HG03103 (cell line): ENCODE measurements at regions not wholly inside any gene's neighbourhood (a gene's known extent, or its start where the extent isn't known, plus 50 kb on each side); places are given as distances from the start of the nearest gene placed in this dataset.

ENCODE experiments used
- ATAC-seq: cut with Tn5 transposase; IDR thresholded peaks from one replicate; pipeline ENCODE4 v1.9.1; 2021; ENCODE audit warnings: low read depth; ENCODE audit not compliant: unreplicated experiment

DNA sequence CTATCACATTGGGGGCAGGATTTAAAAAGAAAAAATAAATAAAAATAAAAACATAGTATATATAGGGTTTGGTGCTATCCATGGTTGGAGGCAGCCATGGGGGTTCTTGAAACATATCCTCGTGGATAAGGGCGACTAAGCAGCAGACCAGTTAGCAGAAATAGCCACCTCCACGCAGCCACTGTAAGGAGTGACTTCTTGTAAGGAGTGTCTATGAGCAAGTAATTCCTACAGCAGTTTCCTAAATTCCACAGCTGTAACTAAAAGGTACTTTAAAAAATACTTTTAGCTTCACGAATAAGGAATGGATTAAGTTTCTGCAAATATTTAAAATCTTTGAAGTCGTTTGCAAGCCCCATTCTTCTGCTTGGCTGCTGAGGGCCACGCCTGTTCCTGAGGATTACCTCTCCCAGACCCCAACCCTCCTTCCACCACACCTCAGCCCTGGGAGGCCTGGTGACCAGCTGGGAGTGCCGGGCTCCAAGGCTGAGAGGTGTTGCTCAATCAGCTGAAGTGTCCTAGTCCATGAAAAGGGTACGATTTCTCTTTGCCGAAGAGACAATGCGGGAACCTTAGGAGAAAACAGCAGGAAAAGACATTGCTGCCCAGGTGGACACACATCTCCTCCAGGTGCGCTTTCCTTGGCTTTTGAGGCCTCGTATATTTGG lies 115.3 kb downstream of the ADSS2 start:
- ATAC-seq, result no peak

- ATAC-seq, result no peak
Measured at GRCh38 chr1:244337839-244338238, 113.9 kb downstream of the ADSS2 start.

DNA sequence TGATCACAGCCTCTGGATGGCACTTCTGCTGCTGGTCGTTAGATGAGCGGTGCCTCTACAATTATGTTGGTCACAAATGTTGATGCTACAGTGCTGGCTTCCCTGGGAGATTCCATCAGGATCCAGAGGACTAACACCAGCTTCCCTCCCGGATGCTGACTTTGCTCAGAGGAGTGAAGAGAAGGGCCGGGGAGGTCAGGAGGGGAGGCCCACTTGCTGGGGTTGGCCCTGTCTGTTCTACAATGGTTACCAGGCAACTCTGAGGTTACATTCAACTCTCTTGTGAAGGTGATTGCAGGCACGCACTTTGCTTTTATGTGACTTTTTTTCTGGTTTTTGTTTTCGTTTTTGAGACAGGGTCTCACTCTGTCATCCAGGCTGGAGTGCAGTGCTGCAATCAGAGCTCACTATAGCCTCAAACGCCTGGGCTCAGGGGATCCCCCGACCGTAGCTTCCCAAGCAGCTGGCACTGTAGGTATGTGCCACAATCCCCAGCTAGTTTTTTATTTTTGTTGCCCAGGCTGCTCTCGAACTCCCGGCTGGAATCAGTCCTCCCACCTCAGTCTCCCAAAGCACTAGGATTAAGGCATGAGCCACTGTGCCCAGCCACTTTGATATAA lies 112.5 kb downstream of the ADSS2 start:
- ATAC-seq, result no peak

DNA sequence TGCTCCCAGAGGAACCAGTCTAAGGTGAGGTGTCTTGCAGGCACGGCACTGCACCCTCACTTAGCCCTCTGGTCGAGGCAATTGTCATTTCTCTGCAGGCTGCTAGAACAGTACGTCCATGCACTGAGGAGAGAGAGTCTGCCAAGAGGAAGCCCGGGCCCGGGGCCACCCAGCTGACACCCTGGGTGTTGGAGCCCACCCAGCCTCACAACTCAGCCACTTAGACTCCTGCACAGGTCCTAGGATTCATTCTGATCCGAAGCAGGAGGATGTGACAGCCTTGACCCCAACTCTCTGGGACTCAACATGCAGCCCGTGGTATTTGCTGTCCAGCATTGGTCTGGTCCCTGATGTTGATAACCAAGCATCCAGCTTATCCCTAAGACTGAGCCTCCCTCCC lies 111.9 kb downstream of the ADSS2 start:
- ATAC-seq, result no peak

- no peak for ATAC-seq
Measured at GRCh38 chr1:244340396-244340795, 111.3 kb downstream of the ADSS2 start.

- peak; percentile 58 for ATAC-seq
Measured at GRCh38 chr1:244341455-244342450, 110.0 kb downstream of the ADSS2 start.

DNA sequence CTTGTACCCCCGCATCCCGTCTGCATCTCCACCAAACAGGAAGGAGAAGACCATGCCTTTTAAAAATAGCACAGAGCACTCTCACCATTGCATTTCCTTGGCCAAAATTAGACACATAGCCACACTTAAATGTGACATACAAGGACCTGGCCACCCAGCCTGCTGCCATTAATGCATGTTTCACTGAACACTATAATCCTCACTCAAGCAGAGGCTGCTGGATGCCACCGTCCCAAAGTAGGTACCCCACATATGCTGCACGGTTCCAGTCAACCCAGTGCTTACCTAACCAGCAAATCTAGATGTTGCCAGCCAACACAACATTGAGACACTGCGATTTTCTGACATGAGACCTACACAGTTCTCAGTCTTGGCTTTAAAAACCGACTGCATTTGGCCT lies 107.7 kb downstream of the ADSS2 start:
- ATAC-seq, result no peak

DNA sequence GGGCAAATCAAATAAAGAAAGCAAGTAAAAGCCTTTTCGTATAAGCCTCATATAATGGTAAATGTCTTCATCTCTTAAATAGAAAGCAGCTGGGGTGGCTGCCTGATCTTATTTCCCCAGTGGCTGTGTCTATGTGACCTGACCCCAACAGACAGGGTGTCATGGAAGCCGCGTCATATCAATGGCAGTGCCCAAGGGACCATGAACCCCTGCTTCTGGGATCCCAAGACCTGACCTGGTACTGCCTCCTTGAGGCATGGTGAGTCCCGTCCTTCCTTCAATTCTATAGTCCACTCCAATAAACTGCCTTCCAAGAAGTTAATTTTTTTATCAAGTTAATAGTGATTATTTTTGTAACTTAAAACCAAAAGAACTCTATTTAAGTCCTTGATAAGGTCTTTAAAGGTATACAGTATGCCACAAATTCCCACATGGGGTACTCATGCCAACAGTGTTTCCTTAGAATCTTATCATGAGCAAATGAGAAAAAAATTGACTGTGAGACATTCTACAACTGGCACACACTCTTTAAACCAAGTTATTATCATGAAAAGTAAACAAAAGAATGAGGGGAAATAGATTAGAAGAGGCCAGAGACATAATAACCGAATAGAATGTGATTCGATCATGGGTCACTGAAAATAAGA lies 104.6 kb downstream of the ADSS2 start:
- no peak for ATAC-seq

DNA sequence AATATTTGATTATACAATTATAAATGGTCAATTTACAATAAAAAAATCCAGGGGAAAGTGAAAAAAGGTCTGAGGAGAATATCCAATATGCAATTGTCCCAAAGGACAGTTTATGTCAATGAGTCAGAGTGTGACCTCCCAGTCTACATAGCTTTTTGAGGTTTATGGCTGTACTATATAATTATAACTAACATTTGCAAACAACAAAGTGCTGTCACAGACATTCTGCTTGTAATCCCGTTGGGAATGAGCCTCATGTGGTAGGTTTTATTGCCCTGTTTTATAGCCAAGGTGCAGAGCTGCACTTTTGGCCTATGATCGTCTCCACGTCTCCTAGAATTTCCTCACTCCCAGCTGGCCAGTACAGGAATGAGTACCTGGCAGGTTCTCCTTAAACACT lies 103.8 kb downstream of the ADSS2 start:
- ATAC-seq, result no peak

DNA sequence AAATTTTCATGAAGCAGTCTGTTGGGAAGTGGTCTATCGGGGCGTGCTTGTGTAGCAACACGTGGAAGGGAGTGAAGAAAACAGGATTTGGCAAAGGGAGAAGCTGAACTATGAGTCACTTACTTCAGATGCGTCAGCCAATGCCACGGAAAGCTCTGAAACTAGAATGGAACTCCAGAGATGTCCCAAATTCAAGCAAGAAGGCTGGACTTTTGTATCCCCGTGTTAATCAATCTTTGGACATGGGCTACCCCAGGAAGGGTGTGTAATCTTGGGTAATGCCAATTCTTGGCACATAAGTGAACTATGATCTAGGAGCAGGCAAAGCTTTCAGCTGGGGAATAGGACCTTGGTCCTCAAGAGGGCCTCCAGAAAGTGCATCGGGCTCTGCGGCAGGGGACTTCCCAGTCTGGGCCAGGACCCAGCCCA lies 102.6 kb downstream of the ADSS2 start:
- ATAC-seq, result no peak

DNA sequence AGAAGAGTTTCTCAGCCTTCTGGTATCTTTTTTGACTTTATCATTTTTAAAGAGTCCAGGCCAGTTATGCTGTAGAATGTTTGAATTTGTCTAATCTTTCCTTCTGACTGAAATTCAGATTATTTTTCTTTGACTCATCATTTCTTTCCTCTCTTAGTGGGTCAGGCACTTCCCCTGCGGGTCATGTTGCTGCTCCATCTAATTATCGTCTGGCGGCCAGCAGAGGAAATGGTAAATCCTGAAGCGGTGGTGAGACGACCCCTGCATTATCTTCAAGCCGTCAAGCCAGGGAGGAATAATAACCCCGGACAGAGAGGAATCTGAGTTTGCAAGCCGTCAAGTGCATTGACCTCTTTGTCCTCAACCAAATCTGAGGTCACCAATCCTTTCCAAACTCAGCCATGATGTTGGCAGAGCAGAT lies 102.1 kb downstream of the ADSS2 start:
- no peak for ATAC-seq

DNA sequence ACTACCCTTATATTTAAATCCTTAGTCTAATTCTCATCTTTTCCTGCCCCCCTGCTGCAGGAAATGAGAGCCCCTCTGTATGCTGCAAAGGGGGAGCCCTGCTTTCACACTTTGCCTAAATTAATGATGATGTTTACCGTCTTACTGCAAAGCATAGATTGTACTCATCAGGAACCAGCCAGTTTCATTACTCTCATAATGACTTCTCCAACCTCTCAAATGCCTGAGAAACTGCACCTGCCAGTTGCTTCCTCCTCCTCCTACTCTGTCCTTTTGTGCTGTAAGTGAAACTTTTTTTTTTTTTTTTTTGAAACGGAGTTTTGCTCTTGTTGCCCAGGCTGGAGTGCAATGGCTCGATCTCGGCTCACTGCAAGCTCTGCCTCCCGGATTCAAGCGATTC lies 101.7 kb downstream of the ADSS2 start:
- peak; percentile 87 for ATAC-seq

DNA sequence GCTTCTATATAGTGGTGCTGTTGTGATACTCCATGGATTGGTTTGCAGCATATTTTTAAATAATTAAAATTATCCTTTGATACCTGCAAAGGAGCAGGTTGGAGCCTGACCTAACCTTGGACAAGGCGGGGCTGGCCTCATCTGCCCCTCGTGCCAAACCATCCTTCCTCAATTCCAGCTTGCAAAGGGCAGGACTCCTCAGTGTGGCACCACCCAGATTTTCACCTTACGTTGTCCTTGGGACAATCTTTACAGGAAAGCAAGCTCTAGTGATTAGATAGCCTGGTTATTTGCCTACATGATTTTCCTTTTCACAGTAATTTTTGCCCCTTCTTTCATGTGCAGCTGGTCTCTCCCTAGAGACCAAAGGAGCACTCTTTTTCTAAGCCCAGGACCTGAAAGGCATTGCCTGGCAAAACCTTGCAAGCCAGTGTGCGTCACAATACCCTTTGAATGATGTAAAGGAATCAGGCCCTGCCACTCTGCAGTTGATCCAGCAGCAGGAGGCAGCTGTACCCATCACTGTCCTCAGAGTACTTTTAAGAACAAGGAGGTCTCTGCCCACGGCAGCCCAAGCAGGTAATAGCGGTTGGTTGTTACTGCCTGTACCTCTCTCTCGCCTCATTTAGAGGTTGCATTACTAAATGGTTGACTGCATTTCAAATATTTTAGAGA lies 99.4 kb downstream of the ADSS2 start:
- ATAC-seq, result no peak

DNA sequence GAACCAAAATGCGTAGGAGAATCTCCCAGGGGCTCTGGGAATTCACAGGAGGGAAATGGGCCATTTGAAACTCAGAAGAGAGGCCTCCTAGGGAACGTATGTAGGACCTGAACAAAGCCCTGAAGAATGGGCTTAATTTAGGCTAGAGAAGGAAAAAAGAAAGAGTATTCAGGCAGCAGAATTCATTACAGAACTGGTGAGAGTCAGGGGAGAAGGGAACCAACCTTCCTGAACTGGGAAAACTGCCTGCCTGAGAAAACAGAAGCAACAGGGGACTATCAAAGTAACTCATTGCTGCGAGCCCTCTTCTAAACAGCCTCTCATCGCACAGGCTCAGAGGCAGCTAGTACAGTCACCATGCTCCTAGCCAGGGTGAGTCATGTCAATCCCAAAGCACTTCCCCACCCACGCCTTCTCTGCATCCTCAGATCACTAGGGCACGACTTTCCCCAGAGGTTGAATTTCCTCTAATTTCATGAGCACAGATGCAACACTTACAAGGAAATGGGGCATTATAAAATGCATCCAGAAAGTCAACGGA lies 98.1 kb downstream of the ADSS2 start:
- ATAC-seq, result peak; percentile 50

DNA sequence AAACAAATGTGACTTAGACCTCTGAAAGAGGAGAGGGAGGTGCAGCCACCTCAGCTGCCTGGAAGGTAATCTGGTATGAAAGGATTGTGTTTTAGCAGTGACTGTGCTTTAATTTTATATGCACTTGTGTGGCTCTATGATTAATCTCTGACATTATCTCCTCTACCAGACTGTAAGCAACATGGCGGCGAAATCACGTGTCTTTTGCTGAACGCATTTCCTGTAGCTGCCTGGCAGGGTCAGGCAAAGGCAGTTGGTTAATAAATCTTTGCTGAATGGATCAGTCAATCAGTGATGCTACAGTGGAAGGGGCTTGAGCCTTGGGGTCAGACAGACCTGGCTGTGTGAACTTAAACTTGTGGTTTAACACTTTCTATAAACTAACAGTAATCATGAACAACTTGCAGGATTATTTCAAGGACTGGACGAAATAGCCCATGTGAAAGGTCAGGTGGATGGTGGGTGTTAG lies 96.9 kb downstream of the ADSS2 start:
- ATAC-seq, result no peak

DNA sequence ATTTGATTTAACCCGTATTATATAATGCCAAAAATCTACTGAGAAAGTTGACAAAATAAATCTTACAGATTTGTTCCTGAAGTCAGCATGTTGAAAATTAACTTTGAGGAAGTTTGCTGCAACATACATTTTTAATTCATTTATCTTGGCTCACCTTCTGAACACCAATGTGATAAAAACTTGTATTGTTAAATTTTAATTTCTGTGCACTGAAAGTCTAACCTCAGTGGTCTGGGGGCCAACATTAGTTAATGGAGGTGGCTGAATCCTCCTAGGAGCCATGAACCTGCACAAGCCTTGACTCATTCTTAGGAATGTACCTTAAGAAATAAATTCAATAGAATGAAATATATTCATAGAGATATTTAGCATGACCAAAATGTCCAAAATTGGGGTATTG lies 95.3 kb downstream of the ADSS2 start:
- ATAC-seq, result no peak
